ENCODE measurements at regions not wholly inside any gene's neighbourhood (a gene's known extent, or its start where the extent isn't known, plus 50 kb on each side); places are given as distances from the start of the nearest gene placed in this dataset.

DNA sequence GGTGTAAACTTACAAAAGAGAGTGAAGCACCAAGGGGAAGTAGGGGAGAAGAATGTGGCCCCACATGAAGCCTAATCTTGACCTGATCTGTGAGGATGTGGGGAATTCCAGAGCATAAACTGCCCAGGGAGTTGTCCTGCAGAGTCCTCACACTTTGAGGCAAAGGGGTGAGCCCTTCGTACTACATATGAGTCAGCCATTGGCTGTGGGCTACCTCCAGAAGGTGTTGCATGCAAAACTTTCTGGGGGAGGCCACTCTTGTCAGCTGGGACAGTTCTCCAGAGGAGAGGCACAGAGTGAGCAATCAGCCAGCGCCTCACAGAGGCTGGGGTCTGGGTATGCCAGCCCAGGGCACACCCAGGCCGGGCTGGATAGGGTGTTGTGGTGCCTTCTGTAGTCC lies 98.1 kb upstream of the NMUR2 start:
- DNase-seq, result no peak
- Mint-ChIP-seq H3K27ac (no peak overlapping the region), H3K9me3 (no peaks in the 10 kb centered on the region), H3K36me3 (ENCODE audit: low read depth) (no peaks in the 10 kb centered on the region), H3K27me3 (peaks cover 15% of the 10 kb centered on the region), H3K4me1 (ENCODE audit: low read depth) (no peaks in the 10 kb centered on the region), H3K4me3 (no peak overlapping the region)

DNA sequence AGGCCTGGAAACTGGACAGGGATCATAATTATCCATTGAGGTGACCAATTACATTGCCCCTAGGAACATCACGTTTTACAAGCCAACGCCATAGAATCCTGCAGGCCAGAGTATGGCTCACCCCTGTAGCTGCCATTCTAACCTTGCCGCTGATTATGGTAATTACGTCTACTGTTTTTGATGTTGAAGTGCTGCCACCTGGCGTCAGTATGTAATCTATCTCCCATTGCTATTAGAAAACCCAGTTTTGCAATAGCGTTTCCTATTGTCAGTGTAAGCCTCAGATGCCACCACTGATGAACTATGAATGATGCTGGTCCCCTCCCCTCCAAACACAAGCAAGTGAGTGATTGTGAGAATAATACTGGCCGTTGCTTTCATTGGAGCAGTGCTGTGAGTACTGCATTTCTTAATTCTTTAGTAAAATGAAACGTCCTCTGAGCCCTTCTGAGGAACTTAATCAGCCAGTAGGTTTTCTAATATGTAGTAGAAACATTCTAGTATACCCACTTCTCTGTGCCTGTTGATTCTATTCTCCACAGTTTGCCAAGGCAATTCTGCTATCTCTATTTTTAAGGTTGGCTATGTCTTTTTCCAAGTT lies 100.5 kb upstream of the NMUR2 start:
- no peaks in the 10 kb centered on the region for H3K4me1 Mint-ChIP-seq (ENCODE audit: low read depth)

DNA sequence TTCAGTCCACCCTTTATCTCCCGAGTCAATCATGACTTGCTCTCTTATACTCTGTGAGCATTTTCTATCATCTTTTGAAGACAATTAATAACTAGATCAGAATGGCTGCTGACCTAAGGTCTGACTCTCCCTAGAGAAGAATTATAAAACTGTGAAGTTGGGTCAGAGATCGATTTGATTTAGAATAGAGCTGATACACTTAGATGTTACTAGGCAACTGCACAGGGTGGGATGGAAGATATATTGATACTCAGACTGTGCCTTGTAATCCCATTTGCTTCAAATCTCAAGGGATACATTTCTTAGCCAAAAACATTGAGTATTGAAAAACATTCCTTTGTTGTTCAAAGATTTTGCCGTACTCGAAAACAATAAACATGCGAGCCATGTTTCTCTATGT lies 106.0 kb upstream of the NMUR2 start:
- Mint-ChIP-seq H3K27ac (no peak overlapping the region), H3K4me1 (ENCODE audit: low read depth) (no peaks in the 10 kb centered on the region), H3K4me3 (no peak overlapping the region), H3K36me3 (ENCODE audit: low read depth) (no peaks in the 10 kb centered on the region), H3K9me3 (no peaks in the 10 kb centered on the region), H3K27me3 (peaks cover 26% of the 10 kb centered on the region)
- DNase-seq, result no peak

More for the DNA sequence above, 100.5 kb upstream of the NMUR2 start:
- H3K36me3 Mint-ChIP-seq (ENCODE audit: low read depth), result no peaks in the 10 kb centered on the region
- no peaks in the 10 kb centered on the region for H3K9me3 Mint-ChIP-seq
- H3K27ac Mint-ChIP-seq, result no peak overlapping the region
- DNase-seq, result no peak
- peaks cover 27% of the 10 kb centered on the region for H3K27me3 Mint-ChIP-seq
- no peak overlapping the region for H3K4me3 Mint-ChIP-seq

DNA sequence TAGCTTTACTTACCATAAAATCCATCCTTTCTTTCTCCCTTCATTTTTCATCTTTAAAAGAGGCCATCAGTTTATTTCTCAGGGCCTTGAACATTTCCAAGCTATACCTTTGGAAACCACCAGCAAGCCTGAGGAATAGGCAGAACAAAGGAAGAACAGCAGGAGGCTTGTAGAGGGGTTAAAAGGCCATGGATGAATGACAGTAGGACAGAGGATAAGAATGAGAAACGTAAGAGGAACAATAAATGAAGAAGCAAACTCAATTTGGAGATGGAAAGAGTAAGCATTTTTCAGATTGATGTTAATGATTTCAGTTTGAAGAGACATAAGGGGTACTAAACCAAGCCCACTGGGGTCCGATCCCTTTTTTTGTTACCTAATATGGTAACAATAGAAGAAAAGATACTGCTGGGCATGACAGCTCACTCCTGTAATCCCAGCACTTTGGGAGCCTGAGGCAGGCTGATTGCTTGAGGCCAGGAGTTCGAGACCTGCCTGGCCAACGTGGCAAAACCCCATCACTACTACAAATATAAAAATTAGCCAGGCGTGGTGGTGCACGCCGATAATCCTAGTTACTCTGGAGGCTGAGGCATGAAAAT lies 106.6 kb upstream of the NMUR2 start:
- peaks cover 26% of the 10 kb centered on the region for H3K27me3 Mint-ChIP-seq
- H3K27ac Mint-ChIP-seq, result no peak overlapping the region
- no peaks in the 10 kb centered on the region for H3K9me3 Mint-ChIP-seq
- no peaks in the 10 kb centered on the region for H3K4me1 Mint-ChIP-seq (ENCODE audit: low read depth)
- H3K36me3 Mint-ChIP-seq (ENCODE audit: low read depth), result no peaks in the 10 kb centered on the region
- no peak overlapping the region for H3K4me3 Mint-ChIP-seq
- DNase-seq, result no peak

- Mint-ChIP-seq H3K27ac (no peak overlapping the region), H3K27me3 (peaks cover 12% of the 10 kb centered on the region), H3K4me1 (ENCODE audit: low read depth) (no peaks in the 10 kb centered on the region), H3K36me3 (ENCODE audit: low read depth) (no peaks in the 10 kb centered on the region), H3K4me3 (no peak overlapping the region), H3K9me3 (no peaks in the 10 kb centered on the region)
- DNase-seq, result no peak
These were observed 109.8 kb upstream of the NMUR2 start for GRCh38 chr5:152514827-152515397.

DNA sequence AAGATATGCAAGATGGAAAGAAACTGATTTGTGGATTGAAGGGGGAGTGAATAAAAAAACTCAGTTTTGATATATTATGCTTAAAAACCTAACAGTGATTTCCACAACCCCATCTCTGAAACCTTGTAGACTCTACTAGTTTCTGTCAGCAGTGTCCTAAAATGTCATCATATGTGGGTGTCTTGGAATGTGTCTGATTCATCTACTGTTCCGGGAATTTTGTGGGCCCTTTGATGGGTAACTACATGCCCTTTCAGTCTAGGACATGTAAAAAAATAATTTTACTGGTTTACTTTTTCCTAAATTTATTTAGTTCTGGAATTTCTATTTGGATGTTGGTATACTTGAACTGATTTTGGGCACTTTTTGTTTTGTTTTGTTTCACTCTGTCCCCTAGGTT lies 118.9 kb upstream of the NMUR2 start:
- peaks cover 15% of the 10 kb centered on the region for H3K4me1 Mint-ChIP-seq (ENCODE audit: low read depth)
- DNase-seq, result no peak
- H3K27ac Mint-ChIP-seq, result no peak overlapping the region
- no peaks in the 10 kb centered on the region for H3K27me3 Mint-ChIP-seq
- no peaks in the 10 kb centered on the region for H3K9me3 Mint-ChIP-seq
- no peak overlapping the region for H3K4me3 Mint-ChIP-seq
- no peaks in the 10 kb centered on the region for H3K36me3 Mint-ChIP-seq (ENCODE audit: low read depth)

- H3K27me3 Mint-ChIP-seq, result no peaks in the 10 kb centered on the region
- no peak overlapping the region for H3K4me3 Mint-ChIP-seq
- no peaks in the 10 kb centered on the region for H3K36me3 Mint-ChIP-seq (ENCODE audit: low read depth)
- DNase-seq, result no peak
- H3K9me3 Mint-ChIP-seq, result no peaks in the 10 kb centered on the region
- H3K27ac Mint-ChIP-seq, result no peak overlapping the region
- H3K4me1 Mint-ChIP-seq (ENCODE audit: low read depth), result peaks cover 15% of the 10 kb centered on the region
These were observed 122.4 kb upstream of the NMUR2 start for GRCh38 chr5:152527358-152528052.

- Mint-ChIP-seq H3K36me3 (ENCODE audit: low read depth) (no peaks in the 10 kb centered on the region), H3K27me3 (no peaks in the 10 kb centered on the region), H3K27ac (no peak overlapping the region), H3K4me1 (ENCODE audit: low read depth) (peaks cover 15% of the 10 kb centered on the region), H3K4me3 (no peak overlapping the region), H3K9me3 (no peaks in the 10 kb centered on the region)
- DNase-seq, result no peak
These were observed 124.4 kb upstream of the NMUR2 start for GRCh38 chr5:152529440-152529839.

DNA sequence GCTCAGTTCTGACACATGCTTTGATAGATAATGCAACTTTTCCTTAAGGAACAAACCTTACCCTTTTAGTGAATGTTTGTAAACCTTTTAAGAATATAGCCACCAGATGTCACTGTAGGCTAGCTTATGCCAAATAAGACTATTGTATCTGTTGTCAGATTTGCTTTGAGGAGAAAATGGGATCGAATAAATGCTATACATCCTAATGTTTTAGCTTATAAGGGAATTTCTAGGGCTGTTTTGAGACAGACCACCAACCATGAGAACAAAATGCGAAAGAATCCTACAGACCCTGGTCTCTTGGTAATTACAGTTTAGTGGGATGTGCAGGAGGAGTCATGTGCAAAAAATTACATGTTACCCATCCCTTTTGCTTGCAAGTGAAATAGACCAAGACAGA lies 127.6 kb upstream of the NMUR2 start:
- H3K4me1 Mint-ChIP-seq (ENCODE audit: low read depth), result peaks cover 5% of the 10 kb centered on the region
- no peak for DNase-seq
- H3K4me3 Mint-ChIP-seq, result no peak overlapping the region
- H3K36me3 Mint-ChIP-seq (ENCODE audit: low read depth), result no peaks in the 10 kb centered on the region
- H3K27ac Mint-ChIP-seq, result no peak overlapping the region
- H3K9me3 Mint-ChIP-seq, result no peaks in the 10 kb centered on the region
- H3K27me3 Mint-ChIP-seq, result no peaks in the 10 kb centered on the region

DNA sequence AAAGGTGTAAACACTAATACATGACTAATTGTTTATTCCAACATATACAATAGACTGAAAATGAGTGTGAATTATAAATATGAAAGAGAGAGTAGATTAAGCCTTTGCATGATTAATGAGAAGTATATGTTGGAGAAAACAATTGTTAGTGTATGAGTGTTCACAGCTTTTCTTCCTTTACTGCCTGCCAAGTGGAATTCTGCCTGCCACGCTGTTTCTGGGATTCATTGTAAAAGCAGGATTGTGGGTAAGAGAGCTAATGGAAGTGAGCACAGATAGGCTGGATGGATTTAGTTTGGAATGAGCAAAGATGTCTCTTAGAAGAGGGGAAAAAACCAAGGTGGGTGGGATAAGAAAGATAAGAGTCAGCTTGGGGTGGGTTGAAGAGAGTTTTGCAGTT lies 129.6 kb upstream of the NMUR2 start:
- no peak overlapping the region for H3K4me3 Mint-ChIP-seq
- DNase-seq, result no peak

GRCh38 chr5:152542741-152543140 lies 137.7 kb upstream of the NMUR2 start:
- Mint-ChIP-seq H3K27me3 (peaks cover 22% of the 10 kb centered on the region), H3K4me1 (ENCODE audit: low read depth) (no peaks in the 10 kb centered on the region), H3K27ac (no peak overlapping the region), H3K36me3 (ENCODE audit: low read depth) (no peaks in the 10 kb centered on the region), H3K4me3 (no peak overlapping the region), H3K9me3 (no peaks in the 10 kb centered on the region)
- DNase-seq, result no peak

More for the DNA sequence above, 129.6 kb upstream of the NMUR2 start:
- no peaks in the 10 kb centered on the region for H3K27me3 Mint-ChIP-seq
- no peak overlapping the region for H3K27ac Mint-ChIP-seq
- H3K36me3 Mint-ChIP-seq (ENCODE audit: low read depth), result no peaks in the 10 kb centered on the region
- H3K4me1 Mint-ChIP-seq (ENCODE audit: low read depth), result no peaks in the 10 kb centered on the region
- H3K9me3 Mint-ChIP-seq, result no peaks in the 10 kb centered on the region

GRCh38 chr5:152546493-152546892 lies 141.4 kb upstream of the NMUR2 start:
- H3K9me3 Mint-ChIP-seq, result no peaks in the 10 kb centered on the region
- H3K36me3 Mint-ChIP-seq (ENCODE audit: low read depth), result no peaks in the 10 kb centered on the region
- no peak overlapping the region for H3K27ac Mint-ChIP-seq
- no peak overlapping the region for H3K4me3 Mint-ChIP-seq
- no peaks in the 10 kb centered on the region for H3K4me1 Mint-ChIP-seq (ENCODE audit: low read depth)
- no peak for DNase-seq
- peaks cover 17% of the 10 kb centered on the region for H3K27me3 Mint-ChIP-seq

- Mint-ChIP-seq H3K27me3 (peaks cover 14% of the 10 kb centered on the region), H3K4me3 (no peak overlapping the region), H3K9me3 (no peaks in the 10 kb centered on the region), H3K36me3 (ENCODE audit: low read depth) (no peaks in the 10 kb centered on the region), H3K4me1 (ENCODE audit: low read depth) (no peaks in the 10 kb centered on the region), H3K27ac (no peak overlapping the region)
- DNase-seq, result no peak
These were observed 142.1 kb upstream of the NMUR2 start for GRCh38 chr5:152547202-152547601.

DNA sequence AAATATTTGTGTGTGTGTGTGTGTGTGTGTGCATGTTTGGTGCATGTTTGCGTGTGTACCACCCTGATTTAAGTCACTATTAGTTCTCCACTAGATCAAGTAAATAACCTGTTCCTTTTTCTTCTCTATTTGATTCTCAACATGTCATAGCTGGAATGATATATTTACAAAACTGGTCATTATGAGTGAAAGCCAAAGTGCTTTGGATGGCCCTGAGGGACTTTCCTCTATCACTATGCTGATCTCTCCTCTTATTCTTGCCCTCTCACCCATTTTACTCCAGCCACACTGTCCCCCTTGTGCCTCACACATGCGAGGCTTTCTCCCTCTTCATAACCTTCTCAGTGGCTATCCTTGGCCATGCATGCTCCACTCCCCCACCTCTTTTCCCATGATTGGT lies 144.6 kb upstream of the NMUR2 start:
- no peaks in the 10 kb centered on the region for H3K36me3 Mint-ChIP-seq (ENCODE audit: low read depth)
- H3K4me3 Mint-ChIP-seq, result no peak overlapping the region
- DNase-seq, result no peak
- H3K27ac Mint-ChIP-seq, result no peak overlapping the region
- H3K9me3 Mint-ChIP-seq, result no peaks in the 10 kb centered on the region
- H3K27me3 Mint-ChIP-seq, result no peaks in the 10 kb centered on the region
- H3K4me1 Mint-ChIP-seq (ENCODE audit: low read depth), result no peaks in the 10 kb centered on the region

- Mint-ChIP-seq H3K9me3 (no peaks in the 10 kb centered on the region), H3K4me3 (no peak overlapping the region), H3K36me3 (ENCODE audit: low read depth) (no peaks in the 10 kb centered on the region), H3K27ac (no peak overlapping the region), H3K4me1 (ENCODE audit: low read depth) (no peaks in the 10 kb centered on the region), H3K27me3 (no peaks in the 10 kb centered on the region)
- DNase-seq, result no peak
These were observed 146.0 kb upstream of the NMUR2 start for GRCh38 chr5:152551061-152551460.

All from activated T-cell treated with anti-CD3 and anti-CD28 coated beads, Interleukin-2, amount 50 U/mL, for 24 hours (primary cell).